ENCODE measurements at regions not wholly inside any gene's neighbourhood (a gene's known extent, or its start where the extent isn't known, plus 50 kb on each side); places are given as distances from the start of the nearest gene placed in this dataset.

- TF ChIP-seq EZH2phosphoT487 (IDR thresholded peaks at IDR 0.05; ENCODE audit: low read depth, severe bottlenecking, unreplicated experiment) (no peak), CTCF (IDR thresholded peaks at IDR 0.05; ENCODE audit: poor library complexity) (no peak)
Observed at GRCh38 chr7:27410812-27411544, 168.4 kb downstream of the EVX1 start.

Measured in hepatocyte (in vitro differentiated cells).